GM12878 (cell line): ENCODE measurements at regions not wholly inside any gene's neighbourhood (a gene's known extent, or its start where the extent isn't known, plus 50 kb on each side); places are given as distances from the start of the nearest gene placed in this dataset.

Experiments
- ATAC-seq: fragments of 200-7000 bp; cut with Tn5 transposase; 3 replicates; pipeline ENCODE4 v1.9.1; 2020; ENCODE audit warnings: mild to moderate bottlenecking, moderate library complexity
- BruUV-seq: library from RNA; stranded (reverse); fragments of 400-500 nt; replicated peaks from 2 replicates; lab custom pipeline; 2021; lab: Mats Ljungman, UMichigan
- CTCF ChIA-PET: fragments of 300-600 bp; sonication (Branson Sonifier 250); formaldehyde crosslinking; extraction: SDS; loops from one replicate; lab custom pipeline; 2021; ENCODE audit warnings: inconsistent platforms; lab: Yijun Ruan, JAX
- POLR2A ChIA-PET: fragments of 350-600 bp; formaldehyde crosslinking; extraction: SDS; loops from one replicate; lab custom pipeline; 2021; ENCODE audit warnings: inconsistent platforms; lab: Charles Lee
- RAD21 ChIA-PET: fragments of 300-600 bp; sonication (Branson Sonifier 250); formaldehyde crosslinking; loops from one replicate; lab custom pipeline; 2023; ENCODE audit warnings: antibody characterized with exemption; ENCODE audit not compliant: unreplicated experiment; lab: Charles Lee
- SMC1A ChIA-PET: fragments of 300-600 bp; sonication (Branson Sonifier 250); formaldehyde crosslinking; loops from one replicate; lab custom pipeline; 2023; ENCODE audit not compliant: unreplicated experiment, uncharacterized antibody; lab: Charles Lee
- DNase-seq: peaks from one replicate; pipeline ENCODE4 v3.0.0-alpha.2; 2011; ENCODE audit warnings: low read depth, low spot score
- FAIRE-seq: peaks from 3 replicates; lab custom pipeline; 2011; peaks lifted over from hg19 to GRCh38; lab: Jason Lieb, UNC
- H2AFZ ChIP-seq: 2 replicates; pipeline ENCODE4 v1.6.0; 2011; ENCODE audit warnings: low read depth, low read length, control low read depth; ENCODE audit not compliant: control insufficient read depth
- H3K27ac ChIP-seq: 2 replicates; pipeline ENCODE4 v1.5.1; 2011; ENCODE audit warnings: control low read depth; ENCODE audit not compliant: control insufficient read depth, insufficient read depth
- H3K27me3 ChIP-seq, 2 experiments: replicated peaks in 1 of 2; 2 replicates each; pipeline versions ENCODE4 v1.6.0 to v1.6.1; 2011; ENCODE audit warnings: low read length in 1 of 2; ENCODE audit not compliant: control insufficient read depth in 2 of 2, insufficient read depth in 2 of 2
- H3K36me3 ChIP-seq, 2 experiments: 2 replicates each; pipeline ENCODE4 v1.5.1; 2011; ENCODE audit warnings: low read length in 1 of 2; ENCODE audit not compliant: control insufficient read depth in 2 of 2, insufficient read depth in 2 of 2
- H3K4me1 ChIP-seq: 2 replicates; pipeline ENCODE4 v1.6.1; 2011; ENCODE audit warnings: mild to moderate bottlenecking, low read length, moderate library complexity, mixed read lengths; ENCODE audit not compliant: control insufficient read depth, insufficient read depth
- H3K4me2 ChIP-seq: 2 replicates; pipeline ENCODE4 v1.6.0; 2011; ENCODE audit warnings: control low read depth; ENCODE audit not compliant: control insufficient read depth, insufficient read depth
- H3K4me3 ChIP-seq: fragments of 200-600 bp; sonication (generic); 2 replicates; pipeline ENCODE4 v1.5.1; 2016
- H3K79me2 ChIP-seq: 2 replicates; pipeline ENCODE4 v1.6.0; 2011; ENCODE audit warnings: low read length; ENCODE audit not compliant: control insufficient read depth, insufficient read depth
- H3K9ac ChIP-seq: 2 replicates; pipeline ENCODE4 v1.8.0; 2011; ENCODE audit warnings: low read length, control low read depth, mixed read lengths; ENCODE audit not compliant: control insufficient read depth, insufficient read depth
- H3K9me3 ChIP-seq: replicated peaks from 3 replicates; pipeline ENCODE4 v1.5.1; 2011; ENCODE audit warnings: mild to moderate bottlenecking, low read length; ENCODE audit not compliant: control insufficient read depth, insufficient read depth
- H4K20me1 ChIP-seq: 2 replicates; pipeline ENCODE4 v1.6.0; 2011; ENCODE audit not compliant: control insufficient read depth, insufficient read depth
- IKZF2 ChIP-seq, 2 experiments: fragments of 450-650 bp; IDR thresholded peaks; 2 replicates each; pipeline ENCODE4 v1.6.1; 2017; ENCODE audit warnings: mild to moderate bottlenecking in 2 of 2, moderate library complexity in 2 of 2
- NFXL1 ChIP-seq: fragments of 450-650 bp; IDR thresholded peaks from 2 replicates; pipeline ENCODE4 v1.6.1; 2017; ENCODE audit warnings: antibody characterized with exemption, mild to moderate bottlenecking, borderline replicate concordance
- NFYA ChIP-seq: IDR thresholded peaks from 2 replicates; pipeline ENCODE4 v1.6.1; 2011; ENCODE audit warnings: low read depth, mild to moderate bottlenecking, low read length, improper control_type of control experiment, borderline replicate concordance
- SP1 ChIP-seq: IDR thresholded peaks from one replicate; pipeline ENCODE4 v1.6.1; 2011; ENCODE audit warnings: low read depth, low read length
- SREBF1 ChIP-seq: IDR thresholded peaks from 2 replicates; pipeline ENCODE4 v1.6.1; 2012; ENCODE audit warnings: mild to moderate bottlenecking, low read length
- WRNIP1 ChIP-seq: IDR thresholded peaks from 2 replicates; pipeline ENCODE4 v1.6.1; 2011; ENCODE audit warnings: low read depth, low read length, improper control_type of control experiment, borderline replicate concordance
- ZBED1 ChIP-seq: IDR thresholded peaks from 2 replicates; pipeline ENCODE4 v1.6.1; 2016; ENCODE audit warnings: borderline replicate concordance
- ZNF207 ChIP-seq: fragments of 450-650 bp; IDR thresholded peaks from 2 replicates; pipeline ENCODE4 v1.6.1; 2014; ENCODE audit warnings: antibody characterized with exemption, mild to moderate bottlenecking, borderline replicate concordance
- ZNF24 ChIP-seq: fragments of 450-650 bp; IDR thresholded peaks from 2 replicates; pipeline ENCODE4 v1.6.1; 2017; ENCODE audit warnings: antibody characterized with exemption, mild to moderate bottlenecking
- WGBS: methylation state at CpG from one replicate; pipeline ENCODE4 v1.1.6; 2016; ENCODE audit warnings: low lambda C conversion rate; ENCODE audit not compliant: insufficient replicate concordance, insufficient coverage; ENCODE audit errors: missing lambda C conversion rate; 5-methylcytosine and 5-hydroxymethylcytosine counted together
- in situ Hi-C: fragments of 300-500 bp; cut with MboI; formaldehyde crosslinking; loops from 9 replicates; pipeline ENCODE4 v1.14.3; 2018; ENCODE audit warnings: mixed read lengths
- intact Hi-C: fragments of 100-400 bp; cut with micrococcal nuclease; formaldehyde crosslinking; loops from one replicate; pipeline ENCODE4 v1.14.2; 2022; ENCODE audit not compliant: unreplicated experiment
- TF ChIP-seq, protein P1 (sequence below): fragments of 450-650 bp; formaldehyde crosslinking; IDR thresholded peaks from 2 replicates; pipeline ENCODE4 v1.5.0; 2022; ENCODE audit warnings: mild to moderate bottlenecking, missing genetic modification characterization
- TF ChIP-seq, protein P2 (sequence below): fragments of 450-650 bp; IDR thresholded peaks from 2 replicates; pipeline ENCODE4 v1.6.1; 2017; ENCODE audit warnings: mild to moderate bottlenecking

DNA sequence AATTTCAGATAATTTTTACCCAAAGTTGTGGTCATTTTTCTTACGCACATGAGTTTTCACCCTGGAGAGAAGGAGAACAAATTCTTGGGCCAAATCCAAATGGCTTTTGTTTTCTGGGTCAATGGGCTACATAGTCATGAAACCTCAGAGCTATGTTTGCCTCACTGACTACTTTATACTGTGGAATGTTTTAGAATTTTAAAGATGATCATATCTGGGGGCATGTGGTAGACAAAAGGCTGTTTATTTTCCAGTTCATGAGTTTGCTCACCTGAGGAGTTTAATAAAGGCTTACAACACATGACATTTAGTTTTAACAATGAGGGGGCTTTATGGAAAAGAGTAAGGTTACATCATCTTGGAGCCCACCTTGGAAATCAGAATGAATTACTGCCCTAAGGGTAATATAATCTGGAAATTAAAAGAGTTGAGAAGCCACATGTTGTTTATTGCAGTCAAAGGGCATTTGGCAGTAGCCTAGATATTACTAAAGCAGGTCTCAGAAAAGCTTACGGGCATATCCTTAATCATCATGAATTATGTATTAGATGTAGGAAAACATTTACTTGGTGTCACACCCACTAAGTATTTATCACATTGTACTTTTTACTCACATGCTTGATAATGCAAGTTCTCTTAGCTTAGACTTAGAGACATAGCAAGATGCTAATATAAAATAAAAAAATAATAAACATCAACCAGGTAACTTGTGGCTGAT lies 466.1 kb downstream of the EDEM1 start (continued):
- no peak for TF ChIP-seq SREBF1

DNA sequence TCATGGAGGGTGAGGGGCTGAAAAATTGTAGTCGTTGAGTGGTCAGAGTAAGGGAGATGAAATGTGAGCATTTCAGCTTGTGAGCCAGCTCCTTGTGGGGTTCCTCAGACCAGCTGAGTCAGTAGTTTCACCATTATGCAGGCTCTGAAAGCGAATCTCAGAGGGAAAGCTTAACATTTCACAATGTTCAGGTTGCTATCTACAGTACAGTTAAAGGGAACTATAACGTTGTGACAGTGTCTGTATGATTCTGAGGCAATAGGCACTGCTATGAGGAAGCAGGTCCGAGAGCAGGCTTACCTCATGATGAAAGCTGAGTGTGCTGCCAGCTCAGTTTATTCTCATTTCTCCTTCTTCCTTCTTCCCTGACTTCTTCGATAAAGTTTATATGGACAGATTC lies 469.6 kb downstream of the EDEM1 start:
- Histone ChIP-seq H3K27ac (no peak overlapping the region), H3K4me2 (no peak overlapping the region), H3K27me3 (no peaks in the 10 kb centered on the region), H3K4me1 (no peaks in the 10 kb centered on the region), H3K4me3 (no peak overlapping the region), H2AFZ (no peak overlapping the region), H3K9me3 (no peaks in the 10 kb centered on the region; the same call in 2 of the 3 replicates), H3K79me2 (no peaks in the 10 kb centered on the region), H3K36me3 (no peaks in the 10 kb centered on the region), H4K20me1 (no peaks in the 10 kb centered on the region), H3K9ac (no peak overlapping the region)
- SMC1A ChIA-PET = no interaction called here
- in situ Hi-C loops (no loop called here), intact Hi-C loops (no loop called here)
- ATAC-seq (no peak), FAIRE-seq (no peak), DNase-seq (no peak)
- CTCF ChIA-PET = no interaction called here
- POLR2A ChIA-PET = no interaction called here
- no TSS peak for BruUV-seq
- RAD21 ChIA-PET = no interaction called here
- TF ChIP-seq NFYA (no peak), ZNF207 (no peak), ZNF24 (no peak), NFXL1 (no peak), IKZF2 (IDR thresholded peaks at IDR 0.05) (no peak), ZBED1 (no peak), WRNIP1 (no peak), SP1 (no peak)
- TF ChIP-seq, protein P1, sequence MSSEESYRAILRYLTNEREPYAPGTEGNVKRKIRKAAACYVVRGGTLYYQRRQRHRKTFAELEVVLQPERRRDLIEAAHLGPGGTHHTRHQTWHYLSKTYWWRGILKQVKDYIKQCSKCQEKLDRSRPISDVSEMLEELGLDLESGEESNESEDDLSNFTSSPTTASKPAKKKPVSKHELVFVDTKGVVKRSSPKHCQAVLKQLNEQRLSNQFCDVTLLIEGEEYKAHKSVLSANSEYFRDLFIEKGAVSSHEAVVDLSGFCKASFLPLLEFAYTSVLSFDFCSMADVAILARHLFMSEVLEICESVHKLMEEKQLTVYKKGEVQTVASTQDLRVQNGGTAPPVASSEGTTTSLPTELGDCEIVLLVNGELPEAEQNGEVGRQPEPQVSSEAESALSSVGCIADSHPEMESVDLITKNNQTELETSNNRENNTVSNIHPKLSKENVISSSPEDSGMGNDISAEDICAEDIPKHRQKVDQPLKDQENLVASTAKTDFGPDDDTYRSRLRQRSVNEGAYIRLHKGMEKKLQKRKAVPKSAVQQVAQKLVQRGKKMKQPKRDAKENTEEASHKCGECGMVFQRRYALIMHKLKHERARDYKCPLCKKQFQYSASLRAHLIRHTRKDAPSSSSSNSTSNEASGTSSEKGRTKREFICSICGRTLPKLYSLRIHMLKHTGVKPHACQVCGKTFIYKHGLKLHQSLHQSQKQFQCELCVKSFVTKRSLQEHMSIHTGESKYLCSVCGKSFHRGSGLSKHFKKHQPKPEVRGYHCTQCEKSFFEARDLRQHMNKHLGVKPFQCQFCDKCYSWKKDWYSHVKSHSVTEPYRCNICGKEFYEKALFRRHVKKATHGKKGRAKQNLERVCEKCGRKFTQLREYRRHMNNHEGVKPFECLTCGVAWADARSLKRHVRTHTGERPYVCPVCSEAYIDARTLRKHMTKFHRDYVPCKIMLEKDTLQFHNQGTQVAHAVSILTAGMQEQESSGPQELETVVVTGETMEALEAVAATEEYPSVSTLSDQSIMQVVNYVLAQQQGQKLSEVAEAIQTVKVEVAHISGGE (CRISPR knock-in tag) = no peak
- TF ChIP-seq, protein P2, sequence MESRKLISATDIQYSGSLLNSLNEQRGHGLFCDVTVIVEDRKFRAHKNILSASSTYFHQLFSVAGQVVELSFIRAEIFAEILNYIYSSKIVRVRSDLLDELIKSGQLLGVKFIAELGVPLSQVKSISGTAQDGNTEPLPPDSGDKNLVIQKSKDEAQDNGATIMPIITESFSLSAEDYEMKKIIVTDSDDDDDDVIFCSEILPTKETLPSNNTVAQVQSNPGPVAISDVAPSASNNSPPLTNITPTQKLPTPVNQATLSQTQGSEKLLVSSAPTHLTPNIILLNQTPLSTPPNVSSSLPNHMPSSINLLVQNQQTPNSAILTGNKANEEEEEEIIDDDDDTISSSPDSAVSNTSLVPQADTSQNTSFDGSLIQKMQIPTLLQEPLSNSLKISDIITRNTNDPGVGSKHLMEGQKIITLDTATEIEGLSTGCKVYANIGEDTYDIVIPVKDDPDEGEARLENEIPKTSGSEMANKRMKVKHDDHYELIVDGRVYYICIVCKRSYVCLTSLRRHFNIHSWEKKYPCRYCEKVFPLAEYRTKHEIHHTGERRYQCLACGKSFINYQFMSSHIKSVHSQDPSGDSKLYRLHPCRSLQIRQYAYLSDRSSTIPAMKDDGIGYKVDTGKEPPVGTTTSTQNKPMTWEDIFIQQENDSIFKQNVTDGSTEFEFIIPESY = no peak
- WGBS = 26% methylated on average over 5 of the region's 5 CpGs
